ENCODE measurements at regions not wholly inside any gene's neighbourhood (a gene's known extent, or its start where the extent isn't known, plus 50 kb on each side); places are given as distances from the start of the nearest gene placed in this dataset.

- TF ChIP-seq, protein P1, sequence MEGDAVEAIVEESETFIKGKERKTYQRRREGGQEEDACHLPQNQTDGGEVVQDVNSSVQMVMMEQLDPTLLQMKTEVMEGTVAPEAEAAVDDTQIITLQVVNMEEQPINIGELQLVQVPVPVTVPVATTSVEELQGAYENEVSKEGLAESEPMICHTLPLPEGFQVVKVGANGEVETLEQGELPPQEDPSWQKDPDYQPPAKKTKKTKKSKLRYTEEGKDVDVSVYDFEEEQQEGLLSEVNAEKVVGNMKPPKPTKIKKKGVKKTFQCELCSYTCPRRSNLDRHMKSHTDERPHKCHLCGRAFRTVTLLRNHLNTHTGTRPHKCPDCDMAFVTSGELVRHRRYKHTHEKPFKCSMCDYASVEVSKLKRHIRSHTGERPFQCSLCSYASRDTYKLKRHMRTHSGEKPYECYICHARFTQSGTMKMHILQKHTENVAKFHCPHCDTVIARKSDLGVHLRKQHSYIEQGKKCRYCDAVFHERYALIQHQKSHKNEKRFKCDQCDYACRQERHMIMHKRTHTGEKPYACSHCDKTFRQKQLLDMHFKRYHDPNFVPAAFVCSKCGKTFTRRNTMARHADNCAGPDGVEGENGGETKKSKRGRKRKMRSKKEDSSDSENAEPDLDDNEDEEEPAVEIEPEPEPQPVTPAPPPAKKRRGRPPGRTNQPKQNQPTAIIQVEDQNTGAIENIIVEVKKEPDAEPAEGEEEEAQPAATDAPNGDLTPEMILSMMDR (IDR thresholded peaks at IDR 0.05; ENCODE audit: insufficient read depth, low read length, poor library complexity, severe bottlenecking), result no peak
- Histone ChIP-seq H3K4me3 (ENCODE audit: low read depth, low read length) (no peak overlapping the region), H3K36me3 (ENCODE audit: control insufficient read depth, insufficient read depth, low read length) (no peaks in the 10 kb centered on the region), H3K27me3 (ENCODE audit: control insufficient read depth, insufficient read depth, low read length) (no peaks in the 10 kb centered on the region)
- DNase-seq (ENCODE audit: low read depth), result no peak
Measured at GRCh38 chr11:86722748-86723147, 50.3 kb upstream of the ME3 start.
